Pons (tissue), 1 donor: ENCODE measurements at regions not wholly inside any gene's neighbourhood (a gene's known extent, or its start where the extent isn't known, plus 50 kb on each side); places are given as distances from the start of the nearest gene placed in this dataset.

ENCODE experiments used
- DNase-seq: peaks from one replicate; pipeline ENCODE4 v3.0.0-alpha.2; 2016; ENCODE audit warnings: low spot score

GRCh38 chr5:171579976-171580411 lies 160.5 kb downstream of the FGF18 start:
- no peak for DNase-seq

- DNase-seq = no peak
Measured at GRCh38 chr5:171580502-171581265, 161.2 kb downstream of the FGF18 start.

GRCh38 chr5:171581781-171582180 lies 162.3 kb downstream of the FGF18 start:
- no peak for DNase-seq

GRCh38 chr5:171582849-171583248 lies 163.4 kb downstream of the FGF18 start:
- DNase-seq = no peak

GRCh38 chr5:171585981-171586380 lies 166.5 kb downstream of the FGF18 start:
- no peak for DNase-seq

- DNase-seq = no peak
Measured at GRCh38 chr5:171586436-171586835, 167.0 kb downstream of the FGF18 start.

GRCh38 chr5:171588046-171588445 lies 168.6 kb downstream of the FGF18 start:
- DNase-seq = no peak

GRCh38 chr5:171588790-171589189 lies 169.3 kb downstream of the FGF18 start:
- no peak for DNase-seq

GRCh38 chr5:171589461-171589860 lies 170.0 kb downstream of the FGF18 start:
- DNase-seq = no peak

- no peak for DNase-seq
Measured at GRCh38 chr5:171592076-171592475, 172.6 kb downstream of the FGF18 start.

GRCh38 chr5:171592736-171593135 lies 173.3 kb downstream of the FGF18 start:
- no peak for DNase-seq

GRCh38 chr5:171593401-171593800 lies 174.0 kb downstream of the FGF18 start:
- no peak for DNase-seq

- DNase-seq = no peak
Measured at GRCh38 chr5:171593976-171594375, 174.5 kb downstream of the FGF18 start.

- DNase-seq = no peak
Measured at GRCh38 chr5:171595401-171595800, 176.0 kb downstream of the FGF18 start.

- DNase-seq = no peak
Measured at GRCh38 chr5:171595801-171596231, 176.4 kb downstream of the FGF18 start.

- no peak for DNase-seq
Measured at GRCh38 chr5:171596391-171596878, 177.0 kb downstream of the FGF18 start.

GRCh38 chr5:171597946-171598640 lies 178.6 kb downstream of the FGF18 start:
- no peak for DNase-seq

- no peak for DNase-seq
Measured at GRCh38 chr5:171598641-171599152, 179.2 kb downstream of the FGF18 start.

GRCh38 chr5:171599411-171599810 lies 180.0 kb downstream of the FGF18 start:
- DNase-seq = no peak

- DNase-seq = no peak
Measured at GRCh38 chr5:171599957-171600612, 180.6 kb downstream of the FGF18 start.

- peak; percentile 23 for DNase-seq
Measured at GRCh38 chr5:171600741-171601265, 181.4 kb downstream of the FGF18 start.

- peak; percentile 37 for DNase-seq
Measured at GRCh38 chr5:171601266-171601881, 181.9 kb downstream of the FGF18 start.
